Panc1 (cell line): ENCODE measurements at regions not wholly inside any gene's neighbourhood (a gene's known extent, or its start where the extent isn't known, plus 50 kb on each side); places are given as distances from the start of the nearest gene placed in this dataset.
"Not testable (repeated sequence)": the region's sequence is repeated elsewhere in the genome, so short reads cannot be mapped to it uniquely, and the experiment has no call there.

Experiments
- ATAC-seq: fragments of 200-7000 bp; cut with Tn5 transposase; 2 replicates; pipeline ENCODE4 v1.9.1; 2020; ENCODE audit warnings: mild to moderate bottlenecking, moderate library complexity
- BruUV-seq: library from RNA; stranded (reverse); fragments of 400-500 nt; replicated peaks from 2 replicates; lab custom pipeline; 2021; lab: Mats Ljungman, UMichigan
- CTCF ChIA-PET: fragments of 300-600 bp; sonication (Branson Sonifier 250); formaldehyde crosslinking; loops from one replicate; lab custom pipeline; 2022; ENCODE audit warnings: antibody characterized with exemption; lab: Charles Lee
- POLR2A ChIA-PET: fragments of 300-600 bp; sonication (Branson Sonifier 250); formaldehyde crosslinking; loops from one replicate; lab custom pipeline; 2022; ENCODE audit warnings: antibody characterized with exemption; lab: Charles Lee
- DNase-seq: peaks from one replicate; pipeline ENCODE4 v3.0.0-alpha.2; 2010; ENCODE audit warnings: low read depth, low spot score
- H3K27ac ChIP-seq: 2 replicates; pipeline ENCODE4 v1.5.1; 2011; ENCODE audit warnings: mild to moderate bottlenecking, low read length, inconsistent platforms
- H3K27me3 ChIP-seq: fragments of 200-500 bp; sonication (Bioruptor generic); 2 replicates; pipeline ENCODE4 v1.6.0; 2014; ENCODE audit warnings: low read length, inconsistent platforms; ENCODE audit not compliant: control insufficient read depth, insufficient read depth
- H3K36me3 ChIP-seq: fragments of 200-500 bp; sonication (Bioruptor generic); 2 replicates; pipeline ENCODE4 v1.5.1; 2014; ENCODE audit warnings: inconsistent platforms, mild to moderate bottlenecking, low read length, moderate library complexity; ENCODE audit not compliant: control insufficient read depth, insufficient read depth
- H3K4me1 ChIP-seq: 2 replicates; pipeline ENCODE4 v1.5.1; 2011; ENCODE audit warnings: inconsistent platforms, mild to moderate bottlenecking, low read length, moderate library complexity; ENCODE audit not compliant: control insufficient read depth, insufficient read depth
- H3K4me3 ChIP-seq, 2 experiments: 2 replicates each; pipeline ENCODE4 v1.5.1; 2011 to 2012; ENCODE audit warnings: low read depth in 2 of 2, low read length in 2 of 2, mild to moderate bottlenecking in 2 of 2, inconsistent platforms in 1 of 2, moderate library complexity in 1 of 2
- H3K9me3 ChIP-seq: fragments of 200-500 bp; sonication (Bioruptor generic); 2 replicates; pipeline ENCODE4 v1.5.1; 2014; ENCODE audit warnings: low read depth, mild to moderate bottlenecking, inconsistent platforms, low read length, moderate library complexity; ENCODE audit not compliant: control insufficient read depth, insufficient read depth
- in situ Hi-C: cut with HindIII; loops from 2 replicates; pipeline ENCODE4 v1.10.0; 2016; ENCODE audit warnings: low sequenced_read_pairs, low pct_unique_long_range_greater_than_20kb
- intact Hi-C: fragments of 100-400 bp; cut with micrococcal nuclease; formaldehyde crosslinking; loops from one replicate; pipeline ENCODE4 v1.10.0; 2022; ENCODE audit not compliant: unreplicated experiment

DNA sequence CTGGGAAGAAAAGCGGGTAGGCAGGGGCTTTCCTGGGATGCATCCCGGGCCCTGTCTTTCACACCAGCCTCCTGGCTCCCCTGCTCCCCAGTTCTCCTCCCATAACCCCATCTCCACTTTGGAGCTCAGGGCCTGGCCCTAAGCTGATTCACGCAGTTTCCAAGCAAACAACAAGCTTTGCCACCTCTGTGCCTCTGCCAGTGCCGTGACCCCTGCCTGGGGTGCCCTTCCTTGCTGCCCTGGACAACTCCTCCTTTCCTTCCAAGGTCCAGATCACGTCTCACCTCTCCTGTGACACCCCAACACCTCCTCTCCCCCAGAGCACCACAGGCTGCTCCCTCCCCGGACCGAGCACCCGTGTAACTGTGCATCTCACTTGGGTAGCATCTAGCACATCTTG lies 184.5 kb downstream of the NPIPB11 start:
- in situ Hi-C loops, H3K4me3 ChIP-seq, H3K36me3 ChIP-seq, BruUV-seq, intact Hi-C loops, CTCF ChIA-PET, H3K9me3 ChIP-seq, H3K4me1 ChIP-seq, POLR2A ChIA-PET, H3K27ac ChIP-seq, H3K27me3 ChIP-seq, ATAC-seq, DNase-seq: not testable (repeated sequence)

GRCh38 chr16:29221281-29221955 lies 185.1 kb downstream of the NPIPB11 start:
- H3K36me3 ChIP-seq, DNase-seq, POLR2A ChIA-PET, BruUV-seq, CTCF ChIA-PET, H3K9me3 ChIP-seq, H3K4me1 ChIP-seq, H3K4me3 ChIP-seq, ATAC-seq, in situ Hi-C loops, H3K27ac ChIP-seq, H3K27me3 ChIP-seq, intact Hi-C loops: not testable (repeated sequence)

GRCh38 chr16:29220647-29221191 lies 185.8 kb downstream of the NPIPB11 start:
- H3K27ac ChIP-seq, DNase-seq, CTCF ChIA-PET, H3K4me3 ChIP-seq, BruUV-seq, H3K27me3 ChIP-seq, in situ Hi-C loops, H3K9me3 ChIP-seq, ATAC-seq, intact Hi-C loops, H3K4me1 ChIP-seq, POLR2A ChIA-PET, H3K36me3 ChIP-seq: not testable (repeated sequence)

- intact Hi-C loops, H3K36me3 ChIP-seq, in situ Hi-C loops, H3K4me3 ChIP-seq, DNase-seq, POLR2A ChIA-PET, ATAC-seq, BruUV-seq, CTCF ChIA-PET, H3K27me3 ChIP-seq, H3K9me3 ChIP-seq, H3K4me1 ChIP-seq, H3K27ac ChIP-seq: not testable (repeated sequence)
Observed at GRCh38 chr16:29219966-29220646, 186.4 kb downstream of the NPIPB11 start.

- DNase-seq, ATAC-seq, intact Hi-C loops, CTCF ChIA-PET, H3K27me3 ChIP-seq, H3K36me3 ChIP-seq, H3K4me3 ChIP-seq, H3K9me3 ChIP-seq, H3K27ac ChIP-seq, in situ Hi-C loops, BruUV-seq, H3K4me1 ChIP-seq, POLR2A ChIA-PET: not testable (repeated sequence)
Observed at GRCh38 chr16:29219562-29219961, 186.9 kb downstream of the NPIPB11 start.

DNA sequence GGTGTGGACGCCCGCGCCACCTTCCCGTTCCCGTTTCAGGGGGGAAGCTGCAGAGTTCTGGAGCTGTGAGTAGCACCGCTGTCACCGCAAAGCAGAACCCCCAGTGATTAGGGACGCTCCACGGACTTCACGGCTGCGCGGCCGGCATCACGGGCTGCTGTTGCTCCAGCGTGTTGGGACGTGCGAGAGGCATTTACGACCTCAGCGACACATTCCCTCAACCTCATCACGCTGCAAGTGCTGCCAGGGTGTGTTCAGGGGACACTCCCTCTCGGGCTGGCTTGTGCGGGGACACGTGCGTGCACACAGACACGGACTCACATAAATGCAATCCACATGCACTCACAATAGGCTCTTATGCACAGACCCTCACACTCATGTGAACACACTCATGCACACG lies 187.9 kb downstream of the NPIPB11 start:
- DNase-seq, H3K4me3 ChIP-seq, in situ Hi-C loops, CTCF ChIA-PET, H3K9me3 ChIP-seq, POLR2A ChIA-PET, H3K27me3 ChIP-seq, H3K27ac ChIP-seq, H3K4me1 ChIP-seq, BruUV-seq, H3K36me3 ChIP-seq, intact Hi-C loops: not testable (repeated sequence)
- peak; percentile 34; the same call in 1 of the 2 replicates for ATAC-seq

DNA sequence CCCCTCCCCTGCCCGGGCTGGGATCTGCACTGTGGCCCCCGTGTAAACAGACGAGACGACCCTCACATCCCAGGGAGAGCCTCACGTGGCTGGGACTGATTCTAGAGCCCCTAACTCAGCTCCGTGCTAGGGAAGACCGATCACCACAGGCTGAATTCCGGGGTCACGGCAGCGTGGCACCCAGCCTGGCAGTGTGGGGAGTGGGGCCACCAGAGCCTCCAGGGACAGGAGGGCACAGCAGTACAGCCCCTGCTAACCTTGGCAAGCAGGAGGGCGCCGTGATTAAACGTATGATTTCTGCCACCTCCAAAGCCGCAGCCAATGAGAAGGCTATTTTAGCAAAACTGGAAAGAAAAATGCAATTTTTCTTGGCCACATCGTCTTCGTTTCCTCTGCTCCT lies 188.3 kb downstream of the NPIPB11 start:
- H3K36me3 ChIP-seq, H3K4me1 ChIP-seq, BruUV-seq, CTCF ChIA-PET, H3K27ac ChIP-seq, H3K4me3 ChIP-seq, H3K9me3 ChIP-seq, DNase-seq, POLR2A ChIA-PET, H3K27me3 ChIP-seq, in situ Hi-C loops, intact Hi-C loops, ATAC-seq: not testable (repeated sequence)
